ENCODE measurements at regions not wholly inside any gene's neighbourhood (a gene's known extent, or its start where the extent isn't known, plus 50 kb on each side); places are given as distances from the start of the nearest gene placed in this dataset.

DNA sequence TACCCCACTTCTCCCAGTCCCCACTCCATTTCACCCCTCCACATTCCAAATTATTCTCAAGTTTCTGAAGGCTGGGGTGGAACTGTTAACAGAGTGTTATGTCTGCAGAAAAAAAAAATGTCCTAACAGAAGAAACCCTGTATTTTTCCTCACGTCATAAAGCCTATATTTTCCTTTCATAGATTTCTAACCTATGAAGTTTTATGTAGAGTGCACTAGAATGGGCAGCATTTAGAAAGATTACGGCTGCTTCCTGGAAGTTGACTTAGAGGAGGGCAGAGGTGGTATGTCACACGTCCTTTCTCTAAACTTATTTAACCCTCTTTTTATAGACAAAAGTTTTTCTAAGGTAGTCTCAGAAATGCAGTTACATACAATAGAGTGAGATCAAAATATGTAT, 139.8 kb upstream of the TOM1L1 start:
- TF ChIP-seq ETV6 (conservative IDR thresholded peaks at IDR 0.05 in 1 of 2, IDR thresholded peaks at IDR 0.05 in 1 of 2; ENCODE audit: borderline replicate concordance in 1 of 2, low read depth in 1 of 2) (no peak), STAT3 (IDR thresholded peaks at IDR 0.05; ENCODE audit: low read depth, low read length) (no peak), ZNF274 (IDR thresholded peaks at IDR 0.05; ENCODE audit: insufficient read depth, insufficient read length) (no peak), FOS (IDR thresholded peaks at IDR 0.05; ENCODE audit: borderline replicate concordance, extremely low read depth, insufficient read length) (no peak), YY1 (IDR thresholded peaks at IDR 0.05; ENCODE audit: low read depth, low read length) (no peak)
- TF ChIP-seq, protein P1, sequence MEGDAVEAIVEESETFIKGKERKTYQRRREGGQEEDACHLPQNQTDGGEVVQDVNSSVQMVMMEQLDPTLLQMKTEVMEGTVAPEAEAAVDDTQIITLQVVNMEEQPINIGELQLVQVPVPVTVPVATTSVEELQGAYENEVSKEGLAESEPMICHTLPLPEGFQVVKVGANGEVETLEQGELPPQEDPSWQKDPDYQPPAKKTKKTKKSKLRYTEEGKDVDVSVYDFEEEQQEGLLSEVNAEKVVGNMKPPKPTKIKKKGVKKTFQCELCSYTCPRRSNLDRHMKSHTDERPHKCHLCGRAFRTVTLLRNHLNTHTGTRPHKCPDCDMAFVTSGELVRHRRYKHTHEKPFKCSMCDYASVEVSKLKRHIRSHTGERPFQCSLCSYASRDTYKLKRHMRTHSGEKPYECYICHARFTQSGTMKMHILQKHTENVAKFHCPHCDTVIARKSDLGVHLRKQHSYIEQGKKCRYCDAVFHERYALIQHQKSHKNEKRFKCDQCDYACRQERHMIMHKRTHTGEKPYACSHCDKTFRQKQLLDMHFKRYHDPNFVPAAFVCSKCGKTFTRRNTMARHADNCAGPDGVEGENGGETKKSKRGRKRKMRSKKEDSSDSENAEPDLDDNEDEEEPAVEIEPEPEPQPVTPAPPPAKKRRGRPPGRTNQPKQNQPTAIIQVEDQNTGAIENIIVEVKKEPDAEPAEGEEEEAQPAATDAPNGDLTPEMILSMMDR (IDR thresholded peaks at IDR 0.05 in 2 of 3, conservative IDR thresholded peaks at IDR 0.05 in 1 of 3; ENCODE audit: control insufficient read depth in 2 of 3, extremely low read depth in 1 of 3, insufficient read depth in 1 of 3, low read depth in 3 of 3, low read length in 3 of 3): no peak
- TF ChIP-seq, protein P2, sequence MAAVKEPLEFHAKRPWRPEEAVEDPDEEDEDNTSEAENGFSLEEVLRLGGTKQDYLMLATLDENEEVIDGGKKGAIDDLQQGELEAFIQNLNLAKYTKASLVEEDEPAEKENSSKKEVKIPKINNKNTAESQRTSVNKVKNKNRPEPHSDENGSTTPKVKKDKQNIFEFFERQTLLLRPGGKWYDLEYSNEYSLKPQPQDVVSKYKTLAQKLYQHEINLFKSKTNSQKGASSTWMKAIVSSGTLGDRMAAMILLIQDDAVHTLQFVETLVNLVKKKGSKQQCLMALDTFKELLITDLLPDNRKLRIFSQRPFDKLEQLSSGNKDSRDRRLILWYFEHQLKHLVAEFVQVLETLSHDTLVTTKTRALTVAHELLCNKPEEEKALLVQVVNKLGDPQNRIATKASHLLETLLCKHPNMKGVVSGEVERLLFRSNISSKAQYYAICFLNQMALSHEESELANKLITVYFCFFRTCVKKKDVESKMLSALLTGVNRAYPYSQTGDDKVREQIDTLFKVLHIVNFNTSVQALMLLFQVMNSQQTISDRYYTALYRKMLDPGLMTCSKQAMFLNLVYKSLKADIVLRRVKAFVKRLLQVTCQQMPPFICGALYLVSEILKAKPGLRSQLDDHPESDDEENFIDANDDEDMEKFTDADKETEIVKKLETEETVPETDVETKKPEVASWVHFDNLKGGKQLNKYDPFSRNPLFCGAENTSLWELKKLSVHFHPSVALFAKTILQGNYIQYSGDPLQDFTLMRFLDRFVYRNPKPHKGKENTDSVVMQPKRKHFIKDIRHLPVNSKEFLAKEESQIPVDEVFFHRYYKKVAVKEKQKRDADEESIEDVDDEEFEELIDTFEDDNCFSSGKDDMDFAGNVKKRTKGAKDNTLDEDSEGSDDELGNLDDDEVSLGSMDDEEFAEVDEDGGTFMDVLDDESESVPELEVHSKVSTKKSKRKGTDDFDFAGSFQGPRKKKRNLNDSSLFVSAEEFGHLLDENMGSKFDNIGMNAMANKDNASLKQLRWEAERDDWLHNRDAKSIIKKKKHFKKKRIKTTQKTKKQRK (IDR thresholded peaks at IDR 0.05; ENCODE audit: low read depth, low read length): no peak
- TF ChIP-seq, protein P3, sequence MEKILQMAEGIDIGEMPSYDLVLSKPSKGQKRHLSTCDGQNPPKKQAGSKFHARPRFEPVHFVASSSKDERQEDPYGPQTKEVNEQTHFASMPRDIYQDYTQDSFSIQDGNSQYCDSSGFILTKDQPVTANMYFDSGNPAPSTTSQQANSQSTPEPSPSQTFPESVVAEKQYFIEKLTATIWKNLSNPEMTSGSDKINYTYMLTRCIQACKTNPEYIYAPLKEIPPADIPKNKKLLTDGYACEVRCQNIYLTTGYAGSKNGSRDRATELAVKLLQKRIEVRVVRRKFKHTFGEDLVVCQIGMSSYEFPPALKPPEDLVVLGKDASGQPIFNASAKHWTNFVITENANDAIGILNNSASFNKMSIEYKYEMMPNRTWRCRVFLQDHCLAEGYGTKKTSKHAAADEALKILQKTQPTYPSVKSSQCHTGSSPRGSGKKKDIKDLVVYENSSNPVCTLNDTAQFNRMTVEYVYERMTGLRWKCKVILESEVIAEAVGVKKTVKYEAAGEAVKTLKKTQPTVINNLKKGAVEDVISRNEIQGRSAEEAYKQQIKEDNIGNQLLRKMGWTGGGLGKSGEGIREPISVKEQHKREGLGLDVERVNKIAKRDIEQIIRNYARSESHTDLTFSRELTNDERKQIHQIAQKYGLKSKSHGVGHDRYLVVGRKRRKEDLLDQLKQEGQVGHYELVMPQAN (conservative IDR thresholded peaks at IDR 0.05): no peak

All from GM12878 (cell line).